ENCODE measurements at regions not wholly inside any gene's neighbourhood (a gene's known extent, or its start where the extent isn't known, plus 50 kb on each side); places are given as distances from the start of the nearest gene placed in this dataset.

DNA sequence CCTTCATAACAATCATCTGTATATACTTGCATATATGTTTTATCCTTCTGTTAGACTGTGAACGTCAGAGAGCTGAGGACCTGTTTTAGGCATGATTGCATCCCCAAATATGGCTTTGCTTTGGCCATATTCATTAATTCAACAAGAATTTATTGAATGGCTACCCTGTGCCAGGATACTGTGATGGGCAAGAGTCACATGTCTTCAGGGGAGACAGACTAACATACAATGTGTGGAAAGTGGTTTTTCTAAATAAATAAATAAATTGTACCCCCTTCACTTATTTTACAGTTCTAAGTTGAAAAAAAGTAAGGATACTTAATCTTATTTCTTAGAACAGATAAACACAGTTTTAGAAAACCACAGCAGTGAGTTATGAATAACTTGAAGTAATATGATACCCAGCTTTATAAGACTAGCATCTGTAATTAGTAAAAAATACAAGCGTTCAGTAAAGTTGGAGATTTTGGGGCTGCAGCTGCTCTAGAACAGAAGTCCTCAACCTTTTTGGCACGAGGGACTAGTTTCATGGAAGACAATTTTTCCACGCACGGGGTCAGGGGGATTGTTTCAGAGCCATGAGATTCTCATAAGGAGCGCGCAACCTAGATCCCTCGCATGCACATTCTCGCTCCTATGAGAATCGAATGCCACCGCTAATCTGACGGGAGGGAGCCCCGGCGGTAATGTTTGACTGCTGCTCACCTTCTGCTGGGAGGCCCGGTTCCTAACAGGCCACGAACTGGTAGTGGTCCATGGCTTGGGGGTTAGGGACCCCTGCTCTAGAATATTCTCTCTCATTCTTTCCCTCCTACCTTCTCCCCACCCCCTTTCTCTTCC is 89.4 kb upstream of the MTPN start:
- no peak for DNase-seq (ENCODE audit: low read depth)

DNA sequence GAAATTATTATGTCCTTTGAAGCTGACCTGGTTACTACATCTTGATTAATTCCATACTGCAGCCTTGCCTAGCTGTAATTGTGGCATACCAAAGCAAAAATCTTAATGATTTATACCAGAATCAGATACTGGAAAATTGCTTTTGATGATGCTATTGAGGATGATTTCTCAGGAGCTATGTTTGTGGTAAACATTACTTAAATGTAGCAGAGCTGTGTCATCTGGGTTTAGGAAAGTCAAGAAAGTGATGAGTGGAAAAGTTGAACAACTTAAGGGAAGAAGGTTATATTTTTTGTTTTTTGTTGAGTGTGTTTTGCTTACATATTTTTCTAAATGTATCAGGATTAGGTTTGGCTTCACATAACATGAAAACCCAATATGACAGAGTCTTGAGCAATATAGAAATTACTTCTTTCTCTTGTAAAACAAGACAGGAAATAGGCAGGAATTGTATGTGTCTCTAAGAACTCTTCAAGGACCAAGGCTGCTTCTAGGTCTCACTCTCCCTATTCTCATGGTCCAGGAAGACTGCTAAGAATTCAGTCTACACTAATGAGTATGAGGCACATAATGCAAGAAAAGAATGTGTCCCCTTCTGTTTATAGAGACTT is 87.6 kb upstream of the MTPN start:
- no peak for DNase-seq (ENCODE audit: low read depth)

DNA sequence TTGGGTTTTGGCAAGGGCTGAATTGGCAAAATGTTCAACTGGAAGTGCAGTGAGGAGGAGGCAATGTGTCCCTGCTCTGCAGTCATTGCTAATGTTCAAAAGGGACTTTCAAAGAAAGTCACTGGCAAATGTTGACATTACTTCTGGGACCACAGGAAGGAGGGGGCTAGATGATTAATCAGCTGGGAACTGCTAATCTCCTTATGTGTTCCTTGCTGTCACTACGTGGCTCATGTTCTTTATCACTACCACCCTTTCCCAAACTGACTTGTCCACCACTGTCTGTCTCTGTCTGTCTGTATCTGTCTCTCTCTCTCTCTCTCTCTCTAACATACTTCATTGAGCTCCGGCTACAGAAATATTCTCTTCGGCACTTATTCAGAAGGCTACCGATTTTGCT is 86.9 kb upstream of the MTPN start:
- no peak for DNase-seq (ENCODE audit: low read depth)

- no peak for DNase-seq (ENCODE audit: low read depth)
These were observed 86.1 kb upstream of the MTPN start for GRCh38 chr7:136063326-136063666.

DNA sequence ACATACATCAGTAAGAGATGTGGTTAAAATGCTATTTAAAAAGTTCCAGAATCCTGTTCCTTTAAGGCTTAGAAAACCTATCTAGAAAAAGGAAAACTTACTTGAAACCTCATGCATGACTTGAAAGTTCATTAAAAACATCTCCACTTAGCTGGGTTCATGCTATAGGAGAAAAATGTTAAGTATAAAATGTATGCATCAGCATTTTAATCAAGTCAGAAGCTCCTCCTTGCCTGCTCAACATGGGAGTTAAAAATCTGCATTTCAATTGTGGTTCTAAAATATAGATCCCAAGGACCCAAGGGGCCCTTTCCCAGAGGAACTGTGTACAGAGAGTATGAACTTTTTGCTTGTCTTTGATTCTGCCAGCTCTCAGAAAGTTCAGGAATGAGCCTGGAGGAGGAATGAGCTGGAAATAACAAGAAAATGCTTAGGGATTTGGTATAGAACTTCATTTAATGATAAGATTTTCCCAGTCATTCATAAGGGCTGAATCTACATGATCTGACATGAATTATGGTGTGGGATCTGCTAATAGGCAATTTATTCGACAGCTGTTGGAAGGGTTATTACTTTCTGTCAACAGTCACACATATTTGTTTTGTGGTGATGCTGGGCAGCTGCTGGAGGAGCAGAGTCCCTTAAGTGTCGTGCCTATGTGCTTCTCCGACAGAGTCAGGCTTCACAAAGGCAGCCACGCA is 85.6 kb upstream of the MTPN start:
- no peak for DNase-seq (ENCODE audit: low read depth)

DNA sequence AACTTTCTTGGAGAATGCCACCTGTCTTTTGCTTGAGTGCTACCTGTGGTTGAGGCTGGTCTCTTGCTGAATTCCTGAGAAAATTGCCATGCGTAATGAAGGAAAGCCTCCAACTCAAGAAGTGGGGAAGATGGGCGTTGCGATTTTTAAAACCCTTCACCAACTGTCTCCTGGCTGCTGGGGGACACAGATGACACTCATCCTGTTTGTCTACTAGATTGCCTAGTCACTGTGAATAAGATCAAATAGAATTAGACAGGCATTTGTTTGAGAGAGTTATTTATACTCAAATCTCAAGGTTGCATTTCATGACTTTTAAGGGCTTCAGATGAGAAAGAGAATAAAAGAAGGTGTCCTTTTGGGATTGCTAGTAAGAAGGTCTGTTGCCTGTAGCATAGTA is 84.3 kb upstream of the MTPN start:
- no peak for DNase-seq (ENCODE audit: low read depth)

DNA sequence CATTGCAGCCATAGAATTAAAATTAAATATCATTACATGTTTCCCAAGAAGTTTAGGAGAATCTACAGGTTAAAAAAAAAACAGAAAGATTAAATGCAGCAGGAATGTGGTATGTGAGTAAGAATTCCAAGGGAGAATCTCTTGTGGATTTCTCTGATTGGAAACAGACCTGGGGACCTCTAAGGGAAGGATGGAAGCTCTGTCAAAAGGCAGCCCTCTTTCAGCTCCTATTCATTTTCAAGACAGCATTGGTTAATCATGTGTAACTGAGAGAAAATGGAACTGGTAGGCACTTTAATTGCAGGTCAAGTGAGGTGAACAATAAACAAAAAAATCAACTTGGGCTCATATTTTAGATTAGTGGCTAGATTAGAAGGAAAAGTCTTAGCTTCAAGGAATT is 81.4 kb upstream of the MTPN start:
- no peak for DNase-seq (ENCODE audit: low read depth)

DNA sequence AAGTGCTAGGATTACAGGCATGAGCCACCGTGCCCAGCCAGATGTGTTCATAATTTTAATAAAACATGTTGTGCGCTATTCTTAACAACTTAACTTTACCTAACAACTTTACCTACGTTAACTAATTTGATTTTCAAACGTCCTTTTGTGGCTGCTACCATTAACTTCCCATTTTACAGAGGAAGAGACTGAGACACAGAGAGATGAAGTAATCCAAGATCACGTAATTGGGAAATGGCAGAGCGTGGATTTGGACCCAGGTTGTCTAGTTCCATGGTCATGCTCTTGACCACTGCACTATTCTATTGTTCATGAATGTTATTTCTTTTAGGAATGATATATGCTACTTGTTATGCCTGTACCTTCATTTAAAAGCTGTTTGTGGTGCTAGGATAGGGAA is 80.3 kb upstream of the MTPN start:
- no peak for DNase-seq (ENCODE audit: low read depth)

DNA sequence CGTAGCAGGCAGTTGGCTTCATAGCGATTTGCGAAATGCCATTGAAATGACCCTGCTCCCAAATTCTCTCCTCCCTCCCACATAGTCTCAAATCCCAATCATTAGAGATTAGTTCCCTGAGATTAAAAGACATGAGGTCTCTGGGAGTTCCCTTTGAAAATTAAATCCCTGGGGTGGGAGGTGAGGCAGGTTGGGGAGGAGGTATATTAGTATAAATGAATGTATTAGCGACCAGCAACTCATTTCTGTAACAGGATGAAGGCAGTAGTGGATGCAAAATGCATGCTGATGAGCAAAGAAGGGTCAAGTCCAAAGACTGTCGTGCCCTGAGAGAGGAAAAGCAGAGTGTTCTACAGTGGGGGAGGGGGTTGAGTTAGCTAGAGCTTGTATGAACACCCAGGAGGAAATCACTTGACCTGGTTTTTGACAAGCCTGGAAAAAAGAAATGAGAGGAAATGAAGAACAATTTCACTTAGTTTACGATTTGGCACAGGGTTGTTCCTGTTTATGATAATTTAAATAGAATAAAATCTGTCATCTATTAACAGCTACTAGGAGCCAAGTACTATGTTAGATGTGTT is 79.6 kb upstream of the MTPN start:
- no peak for DNase-seq (ENCODE audit: low read depth)

DNA sequence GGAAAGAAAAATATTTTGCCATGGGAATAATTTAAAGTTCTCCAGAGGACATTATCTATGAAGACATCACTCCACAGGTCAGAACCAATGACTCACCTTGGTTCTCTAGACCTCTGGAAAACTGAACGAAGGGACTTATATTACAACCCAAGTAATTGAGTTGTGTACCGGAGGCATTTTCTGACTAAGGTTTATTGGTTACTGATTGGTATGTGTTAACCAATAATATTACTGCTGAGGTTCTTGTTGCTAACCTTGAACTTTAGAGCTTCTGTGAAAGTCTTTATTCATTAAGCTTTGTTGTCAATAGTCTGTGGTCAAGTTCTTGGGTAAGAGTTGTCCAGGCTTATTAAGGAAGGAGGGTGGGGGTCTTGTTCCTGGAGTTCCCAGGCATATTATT is 78.1 kb upstream of the MTPN start:
- no peak for DNase-seq (ENCODE audit: low read depth)

- DNase-seq (ENCODE audit: low read depth) = no peak
These were observed 76.7 kb upstream of the MTPN start for GRCh38 chr7:136053689-136054485.

DNA sequence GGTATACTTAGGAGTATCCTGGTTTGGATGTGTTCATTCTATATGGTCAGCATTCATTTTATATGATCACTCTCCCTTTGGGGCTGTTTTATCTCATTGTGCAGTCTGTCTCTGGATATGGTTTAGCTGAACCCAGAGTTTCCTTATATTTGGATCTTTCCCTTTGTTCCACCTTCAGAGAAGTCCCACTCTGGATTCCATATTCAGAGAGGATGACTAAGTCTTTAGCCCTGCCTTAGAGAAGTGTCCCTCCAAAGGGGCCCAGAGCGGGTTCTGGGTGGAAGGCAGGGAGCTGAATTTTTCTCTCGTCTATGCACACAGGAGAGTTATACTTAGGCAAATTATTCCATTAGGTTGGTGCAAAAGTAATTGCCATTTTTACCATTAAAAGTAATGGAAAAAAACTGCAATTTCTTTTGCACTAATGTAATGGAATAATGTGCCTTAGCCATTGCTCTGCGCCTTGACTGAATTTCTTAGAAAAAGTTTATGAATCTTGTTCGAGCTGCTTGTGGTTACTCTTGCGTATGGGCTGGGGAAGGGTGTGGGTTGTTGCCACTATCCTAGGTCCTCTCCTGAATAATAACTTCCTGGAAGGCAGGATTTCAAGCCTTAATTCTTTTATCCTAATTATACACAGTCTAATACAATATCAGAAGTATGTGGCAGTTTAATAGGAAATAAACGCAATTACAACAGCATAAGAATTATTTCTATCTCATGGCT is 74.2 kb upstream of the MTPN start:
- no peak for DNase-seq (ENCODE audit: low read depth)

DNA sequence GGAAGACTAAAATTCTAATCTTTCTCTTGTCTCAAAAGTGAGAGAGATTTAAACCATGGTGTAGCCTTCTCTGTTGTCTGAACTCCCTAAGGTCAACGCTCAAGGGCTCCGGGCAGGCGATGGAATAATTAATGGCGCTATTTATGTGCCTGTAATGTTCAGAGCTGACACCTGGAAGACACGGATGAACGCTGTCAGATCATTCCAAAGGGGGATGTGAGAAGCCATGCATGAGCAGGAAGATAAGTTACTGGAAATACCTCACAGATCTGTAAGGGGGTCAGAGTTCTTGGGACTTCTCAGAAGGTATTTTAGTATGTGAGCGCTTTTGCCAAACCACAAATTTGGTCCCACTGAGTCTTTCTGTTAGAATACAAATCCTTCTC is 73.3 kb upstream of the MTPN start:
- DNase-seq (ENCODE audit: low read depth) = no peak

DNA sequence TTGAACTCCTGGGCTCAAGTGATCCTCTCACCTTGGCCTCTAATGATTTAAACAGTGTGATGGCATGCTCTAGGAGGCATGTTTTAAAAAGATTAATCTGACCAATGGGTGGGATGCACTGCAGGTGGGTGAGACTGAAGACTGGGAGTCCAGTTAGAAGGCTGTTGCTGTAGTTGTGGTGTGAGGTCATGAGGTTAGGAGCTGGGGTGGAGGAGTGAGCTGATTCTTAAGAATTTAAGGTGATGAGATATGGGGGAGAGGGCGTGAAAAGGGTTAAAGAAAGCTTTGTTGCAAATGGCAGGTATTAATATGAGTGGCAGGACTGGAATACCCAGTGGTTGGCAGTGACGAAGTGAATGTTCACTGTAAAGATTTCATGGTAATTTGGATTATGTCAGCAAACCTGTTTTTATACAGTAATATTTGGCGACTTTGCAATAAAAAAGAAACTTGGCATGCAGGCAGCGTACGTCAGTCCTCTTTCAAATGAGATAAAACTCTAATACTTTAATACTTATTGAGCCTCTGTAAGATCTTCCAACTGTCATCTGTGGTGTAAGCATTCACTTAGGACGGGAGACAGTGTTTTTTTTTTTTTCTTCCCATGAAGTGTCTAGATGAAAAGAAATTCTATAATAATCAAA is 72.8 kb upstream of the MTPN start:
- DNase-seq (ENCODE audit: low read depth) = no peak

DNA sequence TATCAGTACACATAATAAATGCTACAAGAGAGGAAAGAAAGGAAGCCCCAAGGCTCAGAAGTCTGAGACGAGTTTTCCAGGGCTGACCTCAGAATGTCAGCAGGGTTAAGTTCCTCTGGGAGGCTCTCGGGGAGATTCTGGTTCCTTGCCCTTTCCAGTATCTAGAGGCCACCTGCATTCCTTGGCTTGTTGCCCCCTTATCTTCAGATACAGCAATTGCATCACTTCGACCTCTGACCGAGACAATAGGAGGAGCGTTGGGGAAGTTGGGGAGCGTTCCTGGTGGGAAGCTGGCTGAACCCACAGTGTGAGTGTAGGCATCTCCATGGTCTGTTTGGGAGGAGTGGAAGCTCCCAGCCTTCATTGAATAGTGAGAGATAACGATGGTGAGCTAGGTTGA is 72.0 kb upstream of the MTPN start:
- no peak for DNase-seq (ENCODE audit: low read depth)

GRCh38 chr7:136046548-136046947 is 69.4 kb upstream of the MTPN start:
- DNase-seq (ENCODE audit: low read depth) = no peak

- no peak for DNase-seq (ENCODE audit: low read depth)
These were observed 68.8 kb upstream of the MTPN start for GRCh38 chr7:136045992-136046391.

GRCh38 chr7:136045181-136045580 is 68.0 kb upstream of the MTPN start:
- DNase-seq (ENCODE audit: low read depth) = no peak

GRCh38 chr7:136039577-136040345 is 62.6 kb upstream of the MTPN start:
- no peak for DNase-seq (ENCODE audit: low read depth)

DNA sequence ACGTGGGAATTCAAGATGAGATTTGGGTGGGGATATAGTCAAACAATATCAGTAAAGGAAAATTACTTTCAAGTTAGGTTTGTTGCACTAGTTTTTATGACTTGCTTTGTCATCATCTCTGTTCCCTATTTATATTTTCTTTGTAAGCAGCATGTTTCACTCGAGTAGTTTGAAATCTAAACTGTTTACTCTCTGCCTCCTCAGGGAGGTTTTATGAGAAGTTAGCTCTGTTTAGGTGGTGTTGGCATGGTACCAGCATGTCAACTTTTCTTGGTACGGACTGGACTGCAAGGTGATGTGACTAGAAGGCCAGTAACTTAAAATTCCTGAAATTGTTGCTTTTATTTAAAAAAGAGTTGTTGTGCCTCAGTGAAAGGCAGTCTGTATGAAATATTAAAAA is 59.2 kb upstream of the MTPN start:
- no peak for DNase-seq (ENCODE audit: low read depth)

Data from activated T-helper 1 cell treated with Interleukin-2 at 50 U/mL for 16 hours (primary cell).